Stimulated activated naive B cell treated with anti-CD40 and anti-IgM and Interleukin-4, amounts not matched to agents 10 μg/mL and 1 μg/mL and 100 μg/mL, for 72 hours (primary cell): ENCODE measurements at regions not wholly inside any gene's neighbourhood (a gene's known extent, or its start where the extent isn't known, plus 50 kb on each side); places are given as distances from the start of the nearest gene placed in this dataset.
"Not testable (repeated sequence)": the region's sequence is repeated elsewhere in the genome, so short reads cannot be mapped to it uniquely, and the experiment has no call there.

Experiments
- ATAC-seq, 2 donors: fragments of 150-1000 bp; cut with Tn5 transposase; replicated peaks; 2 replicates each; pipeline ENCODE4 v1.10.0; 2021; ENCODE audit warnings: moderate library complexity in 1 of 2
- DNase-seq: peaks from one replicate; pipeline ENCODE4 v3.0.0; 2021
- H3K27ac Mint-ChIP-seq: one replicate; pipeline ENCODE4 v1.8.0; 2022; ENCODE audit warnings: mild to moderate bottlenecking, mixed read lengths
- H3K27me3 Mint-ChIP-seq, 2 donors: one replicate each; pipeline ENCODE4 v1.8.0; 2022; ENCODE audit warnings: mixed read lengths in 2 of 2
- H3K36me3 Mint-ChIP-seq, 2 donors: one replicate each; pipeline ENCODE4 v1.8.0; 2022; ENCODE audit warnings: mixed read lengths in 2 of 2, mild to moderate bottlenecking in 1 of 2
- H3K4me1 Mint-ChIP-seq, 2 donors: one replicate each; pipeline ENCODE4 v1.8.0; 2022; ENCODE audit warnings: mixed read lengths in 2 of 2, mild to moderate bottlenecking in 1 of 2
- H3K4me3 Mint-ChIP-seq, 2 donors: one replicate each; pipeline ENCODE4 v1.8.0; 2022; ENCODE audit warnings: mild to moderate bottlenecking in 2 of 2, mixed read lengths in 2 of 2, moderate library complexity in 1 of 2
- H3K9me3 Mint-ChIP-seq, 2 donors: one replicate each; pipeline ENCODE4 v1.8.0; 2022; ENCODE audit warnings: mixed read lengths in 2 of 2, mild to moderate bottlenecking in 1 of 2

GRCh38 chr18:78423811-78424210 is 555.8 kb upstream of the SALL3 start:
- Mint-ChIP-seq H3K4me1 (no peaks in the 10 kb centered on the region), H3K27ac (no peak overlapping the region), H3K36me3 (no peaks in the 10 kb centered on the region), H3K27me3 (no peaks in the 10 kb centered on the region), H3K4me3 (no peak overlapping the region), H3K9me3 (no peaks in the 10 kb centered on the region)
- DNase-seq (no peak), ATAC-seq (no peak)

- Mint-ChIP-seq H3K4me1 (no peaks in the 10 kb centered on the region), H3K4me3 (no peak overlapping the region), H3K27me3 (no peaks in the 10 kb centered on the region), H3K9me3 (no peaks in the 10 kb centered on the region), H3K27ac (no peak overlapping the region), H3K36me3 (no peaks in the 10 kb centered on the region)
- DNase-seq = no peak
- no peak for ATAC-seq
Measured at GRCh38 chr18:78424403-78425018, 555.1 kb upstream of the SALL3 start.

GRCh38 chr18:78425019-78425412 is 554.6 kb upstream of the SALL3 start:
- Mint-ChIP-seq H3K4me3 (no peak overlapping the region), H3K4me1 (no peaks in the 10 kb centered on the region), H3K27me3 (no peaks in the 10 kb centered on the region), H3K36me3 (no peaks in the 10 kb centered on the region), H3K27ac (no peak overlapping the region), H3K9me3 (no peaks in the 10 kb centered on the region)
- no peak for DNase-seq
- no peak for ATAC-seq

- H3K4me3 Mint-ChIP-seq = no peak overlapping the region
- H3K4me1 Mint-ChIP-seq = no peaks in the 10 kb centered on the region
- DNase-seq (no peak), ATAC-seq (no peak)
- no peaks in the 10 kb centered on the region for H3K27me3 Mint-ChIP-seq
- peaks cover 0 to 4% of the 10 kb centered on the region in 2 donors for H3K9me3 Mint-ChIP-seq
- H3K36me3 Mint-ChIP-seq = no peaks in the 10 kb centered on the region
- H3K27ac Mint-ChIP-seq = no peak overlapping the region
Measured at GRCh38 chr18:78427081-78427480, 552.5 kb upstream of the SALL3 start.

- H3K4me3 Mint-ChIP-seq = no peak overlapping the region
- ATAC-seq = no peak
- DNase-seq = no peak
- no peaks in the 10 kb centered on the region for H3K36me3 Mint-ChIP-seq
- H3K27me3 Mint-ChIP-seq = no peaks in the 10 kb centered on the region
- H3K27ac Mint-ChIP-seq = no peak overlapping the region
- H3K9me3 Mint-ChIP-seq = peaks cover 0 to 4% of the 10 kb centered on the region in 2 donors
- no peaks in the 10 kb centered on the region for H3K4me1 Mint-ChIP-seq
Measured at GRCh38 chr18:78429127-78430108, 550.2 kb upstream of the SALL3 start.

- Mint-ChIP-seq H3K27me3 (no peaks in the 10 kb centered on the region), H3K27ac (no peak overlapping the region), H3K4me1 (no peaks in the 10 kb centered on the region), H3K4me3 (no peak overlapping the region), H3K9me3 (peaks cover 0 to 6% of the 10 kb centered on the region in 2 donors), H3K36me3 (no peaks in the 10 kb centered on the region)
- ATAC-seq = no peak
- no peak for DNase-seq
Measured at GRCh38 chr18:78430131-78430758, 549.4 kb upstream of the SALL3 start.

- DNase-seq (no peak), ATAC-seq (no peak)
- H3K27ac Mint-ChIP-seq = no peak overlapping the region
- H3K27me3 Mint-ChIP-seq = no peaks in the 10 kb centered on the region
- H3K9me3 Mint-ChIP-seq = peaks cover 0 to 6% of the 10 kb centered on the region in 2 donors
- no peaks in the 10 kb centered on the region for H3K36me3 Mint-ChIP-seq
- H3K4me3 Mint-ChIP-seq = no peak overlapping the region
- no peaks in the 10 kb centered on the region for H3K4me1 Mint-ChIP-seq
Measured at GRCh38 chr18:78431606-78432005, 548.0 kb upstream of the SALL3 start.

- Mint-ChIP-seq H3K4me3 (no peak overlapping the region), H3K4me1 (no peaks in the 10 kb centered on the region), H3K9me3 (peaks cover 0 to 6% of the 10 kb centered on the region in 2 donors), H3K27ac (no peak overlapping the region), H3K27me3 (no peaks in the 10 kb centered on the region), H3K36me3 (no peaks in the 10 kb centered on the region)
- DNase-seq (no peak), ATAC-seq (no peak)
Measured at GRCh38 chr18:78433562-78433961, 546.1 kb upstream of the SALL3 start.

GRCh38 chr18:78436110-78436509 is 543.5 kb upstream of the SALL3 start:
- H3K9me3 Mint-ChIP-seq = peaks cover 4 to 5% of the 10 kb centered on the region in 2 donors
- H3K4me1 Mint-ChIP-seq = no peaks in the 10 kb centered on the region
- no peaks in the 10 kb centered on the region for H3K27me3 Mint-ChIP-seq
- DNase-seq (no peak), ATAC-seq (no peak)
- H3K36me3 Mint-ChIP-seq = no peaks in the 10 kb centered on the region
- no peak overlapping the region for H3K27ac Mint-ChIP-seq
- no peak overlapping the region for H3K4me3 Mint-ChIP-seq

- not testable (repeated sequence) for DNase-seq, H3K9me3 Mint-ChIP-seq, H3K27ac Mint-ChIP-seq, H3K27me3 Mint-ChIP-seq, H3K4me1 Mint-ChIP-seq, ATAC-seq, H3K36me3 Mint-ChIP-seq, H3K4me3 Mint-ChIP-seq
Measured at GRCh38 chr18:78438235-78438634, 541.4 kb upstream of the SALL3 start.

- DNase-seq (no peak), ATAC-seq (no peak)
- Mint-ChIP-seq H3K27ac (no peak overlapping the region), H3K4me3 (no peak overlapping the region), H3K27me3 (no peaks in the 10 kb centered on the region), H3K36me3 (no peaks in the 10 kb centered on the region), H3K9me3 (peaks cover 4 to 6% of the 10 kb centered on the region in 2 donors), H3K4me1 (no peaks in the 10 kb centered on the region)
Measured at GRCh38 chr18:78445880-78446279, 533.7 kb upstream of the SALL3 start.

GRCh38 chr18:78447211-78447610 is 532.4 kb upstream of the SALL3 start:
- Mint-ChIP-seq H3K36me3 (no peaks in the 10 kb centered on the region), H3K27me3 (no peaks in the 10 kb centered on the region), H3K27ac (no peak overlapping the region), H3K9me3 (peaks cover 3 to 4% of the 10 kb centered on the region in 2 donors), H3K4me3 (no peak overlapping the region), H3K4me1 (no peaks in the 10 kb centered on the region)
- no peak for ATAC-seq
- no peak for DNase-seq

- ATAC-seq = no peak
- Mint-ChIP-seq H3K9me3 (peaks cover 3 to 4% of the 10 kb centered on the region in 2 donors), H3K4me1 (no peaks in the 10 kb centered on the region), H3K27ac (no peak overlapping the region), H3K4me3 (no peak overlapping the region), H3K36me3 (no peaks in the 10 kb centered on the region), H3K27me3 (no peaks in the 10 kb centered on the region)
- no peak for DNase-seq
Measured at GRCh38 chr18:78448106-78448505, 531.5 kb upstream of the SALL3 start.

- DNase-seq = no peak
- no peaks in the 10 kb centered on the region for H3K27me3 Mint-ChIP-seq
- no peaks in the 10 kb centered on the region for H3K4me1 Mint-ChIP-seq
- no peaks in the 10 kb centered on the region for H3K36me3 Mint-ChIP-seq
- H3K27ac Mint-ChIP-seq = no peak overlapping the region
- ATAC-seq = no peak
- H3K4me3 Mint-ChIP-seq = no peak overlapping the region
- H3K9me3 Mint-ChIP-seq = peaks cover under 1 to 2% of the 10 kb centered on the region in 2 donors
Measured at GRCh38 chr18:78448591-78448990, 531.0 kb upstream of the SALL3 start.

GRCh38 chr18:78454221-78454620 is 525.4 kb upstream of the SALL3 start:
- no peaks in the 10 kb centered on the region for H3K4me1 Mint-ChIP-seq
- no peak for ATAC-seq
- no peaks in the 10 kb centered on the region for H3K9me3 Mint-ChIP-seq

More at GRCh38 chr18:78454221-78454620, 525.4 kb upstream of the SALL3 start:
- DNase-seq = no peak
- Mint-ChIP-seq H3K27ac (no peak overlapping the region), H3K36me3 (no peaks in the 10 kb centered on the region), H3K4me3 (no peak overlapping the region), H3K27me3 (no peaks in the 10 kb centered on the region)
